Small intestine (tissue), 7 donors: ENCODE measurements at regions not wholly inside any gene's neighbourhood (a gene's known extent, or its start where the extent isn't known, plus 50 kb on each side); places are given as distances from the start of the nearest gene placed in this dataset.

Experiments used
- DNase-seq, 2 donors: peaks; one replicate each; pipeline versions ENCODE4 v3.0.0 to v3.0.0-alpha.2; 2013
- FAIRE-seq: peaks from 2 replicates; lab custom pipeline; 2012; peaks lifted over from hg19 to GRCh38; lab: Jason Lieb, UNC
- H3K27ac ChIP-seq, 3 donors: one replicate each; pipeline ENCODE4 v1.5.1; 2013; ENCODE audit warnings: low read length in 2 of 3, mild to moderate bottlenecking in 2 of 3, control low read depth in 1 of 3, inconsistent platforms in 1 of 3, low read depth in 1 of 3, moderate library complexity in 1 of 3
- H3K27me3 ChIP-seq, 3 donors: one replicate each; pipeline ENCODE4 v1.6.1; 2013; ENCODE audit warnings: low read length in 3 of 3, inconsistent platforms in 1 of 3; ENCODE audit not compliant: control insufficient read depth in 3 of 3, insufficient read depth in 3 of 3
- H3K36me3 ChIP-seq, 3 donors: one replicate each; pipeline ENCODE4 v1.6.1; 2013; ENCODE audit warnings: low read length in 3 of 3, inconsistent platforms in 1 of 3, low read depth in 1 of 3, mild to moderate bottlenecking in 1 of 3, moderate library complexity in 1 of 3; ENCODE audit not compliant: control insufficient read depth in 3 of 3, insufficient read depth in 2 of 3
- H3K4me1 ChIP-seq, 3 donors: one replicate each; pipeline ENCODE4 v1.6.1; 2013; ENCODE audit warnings: low read length in 2 of 3, inconsistent platforms in 1 of 3, low read depth in 1 of 3, mild to moderate bottlenecking in 1 of 3, moderate library complexity in 1 of 3; ENCODE audit not compliant: control insufficient read depth in 3 of 3, insufficient read depth in 2 of 3
- H3K4me3 ChIP-seq, 3 donors: one replicate each; pipeline ENCODE4 v1.5.1; 2013; ENCODE audit warnings: low read length in 3 of 3, control low read depth in 1 of 3, inconsistent platforms in 1 of 3, low read depth in 1 of 3, mild to moderate bottlenecking in 1 of 3, moderate library complexity in 1 of 3
- H3K9me3 ChIP-seq, 2 donors: one replicate each; pipeline ENCODE4 v1.6.1; 2013; ENCODE audit warnings: low read depth in 1 of 2, low read length in 1 of 2; ENCODE audit not compliant: control insufficient read depth in 2 of 2, insufficient read depth in 1 of 2
- WGBS, 3 donors: extraction: QIAGEN DNeasy Blood & Tissue Kit; methylation state at CpG; one replicate each; pipeline ENCODE4 v1.1.7; 2013; 5-methylcytosine and 5-hydroxymethylcytosine counted together
- donor health status: healthy with polysubstance abuse.
- donor health status: control.
- donor health status: control.
- donor health status: Bipolar disorder and iron deficiency.
- donor health status: healthy.

DNA sequence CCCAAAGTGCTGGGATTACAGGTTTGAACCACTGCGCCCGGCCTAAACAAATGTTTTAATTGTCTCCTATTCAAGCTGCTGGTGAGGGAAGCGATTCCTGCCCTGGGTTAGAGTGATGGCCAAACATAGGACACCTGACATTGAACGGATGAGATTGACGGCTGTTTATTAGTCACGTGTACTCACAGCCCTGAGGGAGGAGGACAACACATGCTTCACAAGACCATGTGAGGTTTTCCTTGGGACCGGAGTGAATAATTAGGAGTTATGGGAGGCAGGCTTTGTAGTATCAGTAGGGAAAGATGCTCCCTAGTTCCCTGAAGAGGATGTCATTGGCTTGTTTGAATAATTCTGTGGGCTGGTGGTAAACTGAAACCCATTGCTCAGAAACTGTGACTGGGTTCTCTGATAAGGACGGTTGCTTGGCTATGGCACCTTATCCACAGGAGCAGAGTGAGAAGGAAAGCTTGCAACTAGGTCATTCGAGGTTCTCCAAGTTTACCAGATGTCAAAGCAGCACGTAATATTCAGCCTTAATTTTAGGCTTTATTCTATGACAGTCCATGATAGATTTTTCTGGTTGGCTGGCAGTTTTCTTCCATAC, 245.8 kb downstream of the PLA2G4A start:
- Histone ChIP-seq H3K27ac (no peak overlapping the region), H3K4me1 (no peaks in the 10 kb centered on the region), H3K4me3 (no peak overlapping the region), H3K9me3 (no peaks in the 10 kb centered on the region), H3K36me3 (no peaks in the 10 kb centered on the region), H3K27me3 (no peaks in the 10 kb centered on the region)
- WGBS, 3 donors = 87 to 92% (median 89%) methylated on average over 10 of the region's 10 CpGs
- DNase-seq (no peak), FAIRE-seq (no peak)

DNA sequence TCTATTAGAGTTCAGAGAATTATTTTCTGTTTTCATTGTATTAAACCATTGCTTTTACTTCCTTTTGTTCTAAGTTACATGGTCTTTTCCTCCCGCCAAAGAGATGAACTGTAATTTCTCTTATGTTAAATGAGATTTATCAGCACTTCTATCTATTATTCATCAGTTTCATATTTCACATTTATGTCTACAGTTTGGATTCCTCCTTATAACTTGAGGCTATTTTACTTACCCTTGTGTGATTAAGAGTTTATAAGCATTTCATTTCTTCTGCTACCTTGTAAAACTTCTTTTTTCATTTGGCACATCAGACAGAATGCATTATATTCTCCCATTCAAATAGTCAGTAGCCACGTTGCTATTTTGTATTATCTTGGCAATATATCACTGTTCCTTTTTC, 248.2 kb downstream of the PLA2G4A start:
- H3K9me3 ChIP-seq = no peaks in the 10 kb centered on the region
- DNase-seq (no peak), FAIRE-seq (no peak)
- no peaks in the 10 kb centered on the region for H3K27me3 ChIP-seq
- no peak overlapping the region for H3K27ac ChIP-seq
- H3K36me3 ChIP-seq = no peaks in the 10 kb centered on the region
- 63 to 78% (median 71%) methylated on average over 2 of the region's 2 CpGs for WGBS, 3 donors
- no peaks in the 10 kb centered on the region for H3K4me1 ChIP-seq
- H3K4me3 ChIP-seq = no peak overlapping the region

DNA sequence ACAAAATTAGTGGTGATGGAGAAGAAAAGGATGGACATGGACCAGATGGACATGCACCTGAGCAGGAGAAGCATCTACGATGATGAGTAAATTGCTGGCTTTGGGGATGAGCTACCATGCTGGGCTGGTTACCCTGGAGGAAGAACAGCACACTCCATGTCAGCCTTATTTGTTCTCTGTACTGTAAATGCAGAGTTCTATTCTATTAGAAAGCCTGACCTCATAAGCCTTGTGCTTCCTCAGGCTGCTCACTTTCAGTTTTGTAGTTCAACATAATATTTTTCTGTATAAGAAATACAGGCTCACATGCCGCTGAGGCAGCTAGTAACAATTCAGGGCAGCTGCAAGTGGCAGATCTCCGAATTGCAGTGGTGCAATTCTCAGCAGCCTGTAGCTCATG, 249.6 kb downstream of the PLA2G4A start:
- 85 to 92% (median 92%) methylated on average over 3 of the region's 3 CpGs for WGBS, 3 donors
- H3K27ac ChIP-seq = no peak overlapping the region
- no peak for DNase-seq
- FAIRE-seq = no peak
- no peaks in the 10 kb centered on the region for H3K4me1 ChIP-seq
- H3K27me3 ChIP-seq = no peaks in the 10 kb centered on the region
- H3K36me3 ChIP-seq = no peaks in the 10 kb centered on the region
- no peaks in the 10 kb centered on the region for H3K9me3 ChIP-seq
- no peak overlapping the region for H3K4me3 ChIP-seq

DNA sequence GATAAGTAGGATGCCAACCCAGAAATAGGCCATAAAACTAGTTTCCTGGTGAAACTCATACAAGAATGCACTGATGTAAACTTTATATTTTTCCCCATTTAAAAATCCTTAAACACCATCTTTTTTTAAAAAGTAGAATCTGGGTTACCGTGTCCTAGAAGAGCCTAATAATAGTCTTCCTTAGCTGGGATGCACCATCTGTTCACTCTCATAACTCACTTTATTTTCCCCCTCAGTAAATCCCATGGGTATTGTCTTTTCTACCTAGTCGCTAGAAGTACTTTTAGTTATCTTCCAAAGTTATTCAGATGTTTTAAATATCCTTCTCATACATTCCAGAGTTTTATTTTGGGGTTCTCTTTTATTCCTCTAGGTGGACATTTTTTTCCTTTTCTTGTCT, 250.2 kb downstream of the PLA2G4A start:
- DNase-seq (no peak), FAIRE-seq (no peak)
- WGBS, 3 donors = 74 to 79% (median 78%) methylated on average over 2 of the region's 2 CpGs
- no peaks in the 10 kb centered on the region for H3K36me3 ChIP-seq
- H3K4me3 ChIP-seq = no peak overlapping the region
- H3K27me3 ChIP-seq = no peaks in the 10 kb centered on the region
- H3K4me1 ChIP-seq = no peaks in the 10 kb centered on the region
- H3K27ac ChIP-seq = no peak overlapping the region
- H3K9me3 ChIP-seq = no peaks in the 10 kb centered on the region

DNA sequence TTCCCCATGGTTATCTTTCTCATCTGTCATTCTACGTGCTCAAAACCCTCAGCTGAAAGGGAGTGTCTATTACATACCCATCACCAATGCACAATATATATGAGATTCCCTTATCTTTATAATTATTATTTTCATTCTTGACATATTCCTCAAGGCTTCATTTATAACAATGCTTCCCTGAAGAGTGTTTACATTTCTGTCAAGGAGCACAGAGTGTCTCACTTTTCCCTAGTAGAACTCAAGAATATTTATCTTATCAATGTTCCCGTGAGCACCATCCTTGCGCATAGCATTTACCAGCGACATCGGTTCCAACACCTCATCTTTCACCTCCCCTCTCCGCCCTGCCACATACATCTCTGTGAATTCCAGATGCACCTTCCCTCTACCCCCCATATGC, 250.6 kb downstream of the PLA2G4A start:
- FAIRE-seq (no peak), DNase-seq (no peak)
- Histone ChIP-seq H3K36me3 (no peaks in the 10 kb centered on the region), H3K27me3 (no peaks in the 10 kb centered on the region), H3K9me3 (no peaks in the 10 kb centered on the region), H3K4me1 (no peaks in the 10 kb centered on the region), H3K27ac (no peak overlapping the region), H3K4me3 (no peak overlapping the region)
- WGBS, 3 donors = 81 to 84% (median 84%) methylated on average over 6 of the region's 6 CpGs

DNA sequence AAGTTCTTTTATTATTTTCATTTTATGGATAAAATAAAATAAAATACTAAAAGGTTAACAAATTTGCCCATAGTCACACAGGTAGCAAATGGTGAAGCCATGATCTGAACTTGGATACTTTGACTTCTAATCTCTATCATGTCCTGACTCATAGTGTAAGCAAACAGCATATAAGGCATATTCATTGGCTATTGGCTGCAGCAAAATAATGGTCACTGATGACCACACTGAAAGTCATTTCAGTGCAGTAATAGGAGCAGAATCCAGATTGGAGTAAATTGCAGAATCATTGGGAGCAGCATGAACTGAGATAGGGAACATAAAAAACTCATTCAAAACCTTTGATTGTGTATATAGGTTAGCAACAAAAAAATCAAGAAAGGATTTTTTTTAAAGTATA, 262.9 kb downstream of the PLA2G4A start:
- no peak overlapping the region for H3K4me3 ChIP-seq
- peaks cover 0 to 10% of the 10 kb centered on the region in 2 donors for H3K9me3 ChIP-seq
- no peaks in the 10 kb centered on the region for H3K27me3 ChIP-seq
- no peak for FAIRE-seq
- no peaks in the 10 kb centered on the region for H3K36me3 ChIP-seq
- no peaks in the 10 kb centered on the region for H3K4me1 ChIP-seq
- no peak for DNase-seq
- no peak overlapping the region for H3K27ac ChIP-seq

DNA sequence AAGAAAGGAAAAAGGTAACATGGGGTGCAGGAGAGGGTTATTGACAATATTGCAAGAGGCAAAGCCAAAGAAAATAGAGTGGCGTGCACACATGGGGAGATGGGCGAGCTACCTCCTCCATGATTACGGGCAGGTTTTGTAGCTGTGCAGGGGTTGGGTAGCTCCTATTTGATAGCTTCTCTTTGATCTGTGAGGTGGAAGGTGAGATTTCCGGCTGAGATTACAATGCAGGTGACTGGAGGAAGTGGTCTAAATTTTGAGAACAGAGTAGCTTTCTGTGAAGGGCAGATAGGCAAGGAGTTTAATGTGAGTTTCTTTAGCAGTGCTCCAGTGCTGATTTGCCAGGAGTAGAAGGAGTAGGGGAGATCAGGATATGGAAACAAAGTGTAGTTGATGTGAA, 263.4 kb downstream of the PLA2G4A start:
- FAIRE-seq (no peak), DNase-seq (no peak)
- H3K27ac ChIP-seq = no peak overlapping the region
- 83 to 90% (median 87%) methylated on average over 4 of the region's 4 CpGs for WGBS, 3 donors
- H3K36me3 ChIP-seq = no peaks in the 10 kb centered on the region
- H3K4me3 ChIP-seq = no peak overlapping the region
- no peaks in the 10 kb centered on the region for H3K27me3 ChIP-seq
- H3K4me1 ChIP-seq = no peaks in the 10 kb centered on the region
- peaks cover 0 to 10% of the 10 kb centered on the region in 2 donors for H3K9me3 ChIP-seq

DNA sequence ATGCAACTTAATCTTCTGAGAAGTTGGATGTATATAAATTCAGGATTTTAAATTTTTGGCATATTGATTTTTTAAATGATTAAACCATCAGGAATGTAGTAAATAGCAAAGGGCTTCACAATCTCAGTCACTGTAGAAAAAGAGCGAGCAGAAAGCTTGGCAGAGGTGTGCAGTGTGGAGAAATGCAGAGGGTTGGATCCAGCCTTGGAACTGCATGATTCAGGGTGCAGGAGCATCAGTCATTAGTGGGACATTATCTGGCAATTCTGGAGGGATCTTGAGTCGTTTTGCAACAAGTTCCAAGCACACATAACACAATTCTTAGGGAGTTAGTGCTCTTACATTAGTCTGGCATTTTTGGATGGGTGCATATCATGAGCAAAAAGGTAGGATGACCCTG, 267.9 kb downstream of the PLA2G4A start:
- no peaks in the 10 kb centered on the region for H3K27me3 ChIP-seq
- no peaks in the 10 kb centered on the region for H3K4me1 ChIP-seq
- 8 to 51% (median 30%) methylated on average over 2 of the region's 2 CpGs for WGBS, 3 donors
- H3K9me3 ChIP-seq = peaks cover 0 to 3% of the 10 kb centered on the region in 2 donors
- H3K4me3 ChIP-seq = no peak overlapping the region
- H3K36me3 ChIP-seq = no peaks in the 10 kb centered on the region
- DNase-seq (no peak), FAIRE-seq (no peak)
- no peak overlapping the region for H3K27ac ChIP-seq

DNA sequence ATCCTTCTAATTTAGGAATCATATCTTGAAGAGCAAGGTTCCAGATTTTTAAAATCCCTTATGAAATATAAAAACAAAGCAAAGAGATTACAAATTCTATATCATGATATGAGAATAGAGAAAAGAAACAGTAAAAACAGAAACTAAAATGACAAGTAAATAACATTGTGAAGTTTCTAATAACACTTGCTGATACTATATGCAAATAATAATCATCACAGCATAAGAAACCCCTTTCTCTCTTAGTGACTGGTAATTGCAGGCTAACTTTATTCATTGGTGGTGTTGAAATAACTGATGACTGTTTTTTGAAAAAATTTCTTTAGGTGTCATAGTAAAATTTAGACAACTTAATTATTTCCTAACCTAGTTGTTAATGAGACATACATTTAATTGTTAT, 281.6 kb downstream of the PLA2G4A start:
- FAIRE-seq (no peak), DNase-seq (no peak)
- H3K4me1 ChIP-seq = no peaks in the 10 kb centered on the region
- no peak overlapping the region for H3K27ac ChIP-seq
- H3K27me3 ChIP-seq = no peaks in the 10 kb centered on the region
- H3K9me3 ChIP-seq = no peaks in the 10 kb centered on the region
- no peaks in the 10 kb centered on the region for H3K36me3 ChIP-seq
- no peak overlapping the region for H3K4me3 ChIP-seq
